ENCODE measurements at regions not wholly inside any gene's neighbourhood (a gene's known extent, or its start where the extent isn't known, plus 50 kb on each side); places are given as distances from the start of the nearest gene placed in this dataset.
"Not testable (repeated sequence)": the region's sequence is repeated elsewhere in the genome, so short reads cannot be mapped to it uniquely, and the experiment has no call there.

- in situ Hi-C loops (cut with MboI; ENCODE audit: low pct_unique_long_range_greater_than_20kb, low sequenced_read_pairs), result no loop called here
- DNase-seq, result no peak
These were observed 72.4 kb upstream of the TBL1X start for GRCh38 chrX:9392445-9392844.

- in situ Hi-C loops (cut with MboI; ENCODE audit: low pct_unique_long_range_greater_than_20kb, low sequenced_read_pairs), result no loop called here
- no peak for DNase-seq
These were observed 71.3 kb upstream of the TBL1X start for GRCh38 chrX:9393571-9393970.

- in situ Hi-C loops (cut with MboI; ENCODE audit: low pct_unique_long_range_greater_than_20kb, low sequenced_read_pairs), result no loop called here
- no peak for DNase-seq
These were observed 70.6 kb upstream of the TBL1X start for GRCh38 chrX:9394212-9394611.

GRCh38 chrX:9396930-9397329, 67.9 kb upstream of the TBL1X start:
- in situ Hi-C loops (cut with MboI; ENCODE audit: low pct_unique_long_range_greater_than_20kb, low sequenced_read_pairs), result no loop called here
- DNase-seq, result peak; percentile 7

GRCh38 chrX:9401051-9401450, 63.8 kb upstream of the TBL1X start:
- DNase-seq, result no peak
- in situ Hi-C loops (cut with MboI; ENCODE audit: low pct_unique_long_range_greater_than_20kb, low sequenced_read_pairs), result no loop called here

GRCh38 chrX:9403374-9403773, 61.5 kb upstream of the TBL1X start:
- DNase-seq, result no peak
- in situ Hi-C loops (cut with MboI; ENCODE audit: low pct_unique_long_range_greater_than_20kb, low sequenced_read_pairs), result no loop called here

GRCh38 chrX:9405635-9406034, 59.2 kb upstream of the TBL1X start:
- in situ Hi-C loops (cut with MboI; ENCODE audit: low pct_unique_long_range_greater_than_20kb, low sequenced_read_pairs), result not testable (repeated sequence)
- DNase-seq, result peak; percentile 12

DNA sequence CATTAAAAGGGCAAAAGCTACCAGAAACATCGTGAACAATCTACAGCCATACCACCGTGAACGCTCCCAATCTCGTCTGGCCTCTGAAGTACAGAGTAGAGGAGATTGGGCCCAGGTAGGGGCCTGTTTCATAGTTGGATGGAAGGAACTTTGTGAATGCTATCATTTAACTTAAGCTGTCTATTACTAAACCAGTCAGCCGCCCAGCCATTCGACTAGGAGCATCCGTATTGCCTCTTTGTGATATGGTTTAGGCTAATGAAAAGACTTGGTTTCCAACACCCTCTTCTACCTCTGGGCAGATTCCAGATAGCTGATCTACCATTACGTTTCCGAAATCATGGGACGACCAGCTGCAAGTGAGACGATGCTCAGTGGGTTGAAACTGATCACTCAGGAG, 54.0 kb upstream of the TBL1X start:
- DNase-seq; in situ Hi-C loops (cut with MboI; ENCODE audit: low pct_unique_long_range_greater_than_20kb, low sequenced_read_pairs): not testable (repeated sequence)

- in situ Hi-C loops (cut with MboI; ENCODE audit: low pct_unique_long_range_greater_than_20kb, low sequenced_read_pairs); DNase-seq: not testable (repeated sequence)
These were observed 53.2 kb upstream of the TBL1X start for GRCh38 chrX:9411682-9412081.

GRCh38 chrX:9414416-9414815, 50.4 kb upstream of the TBL1X start:
- in situ Hi-C loops (cut with MboI; ENCODE audit: low pct_unique_long_range_greater_than_20kb, low sequenced_read_pairs), result no loop called here
- no peak for DNase-seq

Measured in KBM-7 (cell line).